GM12874 (cell line): ENCODE measurements at regions not wholly inside any gene's neighbourhood (a gene's known extent, or its start where the extent isn't known, plus 50 kb on each side); places are given as distances from the start of the nearest gene placed in this dataset.

Experiments used
- CTCF ChIP-seq: IDR thresholded peaks from 2 replicates; pipeline ENCODE4 v1.5.1; 2011; ENCODE audit warnings: low read depth, mild to moderate bottlenecking, control low read depth, low read length, moderate library complexity; ENCODE audit not compliant: insufficient read depth

- no peak for TF ChIP-seq CTCF
Measured at GRCh38 chr10:128462844-128463243, 336.6 kb upstream of the MKI67 start.

GRCh38 chr10:128463991-128464760 lies 338.0 kb upstream of the MKI67 start:
- TF ChIP-seq CTCF, result no peak

- no peak for TF ChIP-seq CTCF
Measured at GRCh38 chr10:128465697-128466096, 339.5 kb upstream of the MKI67 start.

- no peak for TF ChIP-seq CTCF
Measured at GRCh38 chr10:128466831-128467371, 340.7 kb upstream of the MKI67 start.

GRCh38 chr10:128468462-128468861 lies 342.2 kb upstream of the MKI67 start:
- TF ChIP-seq CTCF, result no peak

- TF ChIP-seq CTCF, result no peak
Measured at GRCh38 chr10:128469515-128469914, 343.3 kb upstream of the MKI67 start.

GRCh38 chr10:128470321-128470965 lies 344.2 kb upstream of the MKI67 start:
- no peak for TF ChIP-seq CTCF
